ENCODE measurements at regions not wholly inside any gene's neighbourhood (a gene's known extent, or its start where the extent isn't known, plus 50 kb on each side); places are given as distances from the start of the nearest gene placed in this dataset.

DNA sequence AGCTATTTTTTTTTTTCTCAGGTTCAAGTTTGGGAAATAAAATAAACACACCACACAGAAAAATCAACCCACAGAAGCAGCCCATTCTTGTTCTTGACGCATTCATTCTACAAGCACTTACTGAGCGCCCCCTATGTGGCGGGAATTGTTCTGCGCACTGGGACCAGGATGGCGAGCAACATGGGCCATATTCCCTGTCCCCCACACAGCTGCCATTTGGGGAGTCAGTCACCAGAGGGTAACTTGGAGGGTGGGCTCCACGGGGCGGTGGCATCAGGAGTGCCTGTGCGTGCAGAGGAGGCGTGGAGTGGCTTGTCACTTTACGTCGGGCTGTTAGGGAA, 185.0 kb upstream of the PDE10A start:
- TF ChIP-seq EZH2 (IDR thresholded peaks at IDR 0.05; ENCODE audit: insufficient read depth, poor library complexity, severe bottlenecking) (no peak), EZH2phosphoT487 (IDR thresholded peaks at IDR 0.05; ENCODE audit: insufficient read depth, low read depth) (no peak)
